HL-60 (cell line): ENCODE measurements at regions not wholly inside any gene's neighbourhood (a gene's known extent, or its start where the extent isn't known, plus 50 kb on each side); places are given as distances from the start of the nearest gene placed in this dataset.

ENCODE experiments used
- GABPA ChIP-seq: IDR thresholded peaks from 2 replicates; pipeline ENCODE4 v1.6.1; 2012; ENCODE audit warnings: low read depth
- POLR2AphosphoS5 ChIP-seq: IDR thresholded peaks from 2 replicates; pipeline ENCODE4 v1.6.1; 2012; ENCODE audit warnings: low read depth
- REST ChIP-seq: IDR thresholded peaks from 2 replicates; pipeline ENCODE4 v1.6.1; 2012; ENCODE audit warnings: low read depth; ENCODE audit not compliant: insufficient replicate concordance
- SPI1 ChIP-seq: IDR thresholded peaks from 2 replicates; pipeline ENCODE4 v1.6.1; 2012; ENCODE audit warnings: low read depth, mild to moderate bottlenecking, borderline replicate concordance
- TF ChIP-seq, protein P1 (sequence below): IDR thresholded peaks from one replicate; pipeline ENCODE4 v1.5.1; 2011; ENCODE audit warnings: low read length, control low read depth, inconsistent platforms; ENCODE audit not compliant: insufficient read depth

GRCh38 chr13:111472559-111473460 is 152.4 kb downstream of the TEX29 start:
- TF ChIP-seq, protein P1, sequence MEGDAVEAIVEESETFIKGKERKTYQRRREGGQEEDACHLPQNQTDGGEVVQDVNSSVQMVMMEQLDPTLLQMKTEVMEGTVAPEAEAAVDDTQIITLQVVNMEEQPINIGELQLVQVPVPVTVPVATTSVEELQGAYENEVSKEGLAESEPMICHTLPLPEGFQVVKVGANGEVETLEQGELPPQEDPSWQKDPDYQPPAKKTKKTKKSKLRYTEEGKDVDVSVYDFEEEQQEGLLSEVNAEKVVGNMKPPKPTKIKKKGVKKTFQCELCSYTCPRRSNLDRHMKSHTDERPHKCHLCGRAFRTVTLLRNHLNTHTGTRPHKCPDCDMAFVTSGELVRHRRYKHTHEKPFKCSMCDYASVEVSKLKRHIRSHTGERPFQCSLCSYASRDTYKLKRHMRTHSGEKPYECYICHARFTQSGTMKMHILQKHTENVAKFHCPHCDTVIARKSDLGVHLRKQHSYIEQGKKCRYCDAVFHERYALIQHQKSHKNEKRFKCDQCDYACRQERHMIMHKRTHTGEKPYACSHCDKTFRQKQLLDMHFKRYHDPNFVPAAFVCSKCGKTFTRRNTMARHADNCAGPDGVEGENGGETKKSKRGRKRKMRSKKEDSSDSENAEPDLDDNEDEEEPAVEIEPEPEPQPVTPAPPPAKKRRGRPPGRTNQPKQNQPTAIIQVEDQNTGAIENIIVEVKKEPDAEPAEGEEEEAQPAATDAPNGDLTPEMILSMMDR, result no peak
- TF ChIP-seq POLR2AphosphoS5, result no peak
- no peak for TF ChIP-seq REST
- no peak for TF ChIP-seq GABPA
- TF ChIP-seq SPI1, result no peak
